Upper lobe of right lung (tissue), 1 donor: ENCODE measurements at regions not wholly inside any gene's neighbourhood (a gene's known extent, or its start where the extent isn't known, plus 50 kb on each side); places are given as distances from the start of the nearest gene placed in this dataset.

Source experiments
- ATAC-seq: fragments of 200-7000 bp; cut with Tn5 transposase; one replicate; pipeline ENCODE4 v1.9.1; 2020; ENCODE audit warnings: mild to moderate bottlenecking, moderate library complexity
- DNase-seq: peaks from one replicate; pipeline ENCODE4 v3.0.0-alpha.2; 2020
- H3K27ac ChIP-seq: fragments of 200-600 bp; one replicate; pipeline ENCODE4 v1.8.0; 2022
- H3K27me3 ChIP-seq: fragments of 200-600 bp; one replicate; pipeline ENCODE4 v1.8.0; 2022; ENCODE audit warnings: mild to moderate bottlenecking
- H3K36me3 ChIP-seq: fragments of 200-600 bp; one replicate; pipeline ENCODE4 v1.8.0; 2022
- H3K4me1 ChIP-seq: fragments of 200-600 bp; one replicate; pipeline ENCODE4 v1.8.0; 2022
- H3K4me3 ChIP-seq: fragments of 200-600 bp; one replicate; pipeline ENCODE4 v1.8.0; 2022; ENCODE audit warnings: mild to moderate bottlenecking
- H3K9me3 ChIP-seq: fragments of 200-600 bp; one replicate; pipeline ENCODE4 v1.8.0; 2022
- CTCF ChIP-seq: fragments of 200-600 bp; IDR thresholded peaks from one replicate; pipeline ENCODE4 v1.8.0; 2022; ENCODE audit warnings: antibody characterized with exemption
- intact Hi-C: fragments of 100-400 bp; cut with DNase I; formaldehyde crosslinking; loops from one replicate; pipeline ENCODE4 v1.11.0; 2022
- donor health status: DM: no; HTN: yes; CAD: no; lungs with severe emphysema.

GRCh38 chr5:58138791-58139190, 321.1 kb downstream of the PLK2 start:
- ATAC-seq (no peak), DNase-seq (no peak)
- intact Hi-C loops: no loop called here
- no peaks in the 10 kb centered on the region for H3K9me3 ChIP-seq
- TF ChIP-seq CTCF: no peak
- H3K36me3 ChIP-seq: no peaks in the 10 kb centered on the region
- no peaks in the 10 kb centered on the region for H3K4me1 ChIP-seq
- H3K27ac ChIP-seq: no peak overlapping the region
- H3K4me3 ChIP-seq: no peak overlapping the region
- no peaks in the 10 kb centered on the region for H3K27me3 ChIP-seq

GRCh38 chr5:58136406-58136805, 323.5 kb downstream of the PLK2 start:
- ATAC-seq (no peak), DNase-seq (no peak)
- H3K27me3 ChIP-seq: no peaks in the 10 kb centered on the region
- H3K4me3 ChIP-seq: no peak overlapping the region
- H3K27ac ChIP-seq: no peak overlapping the region
- no peak for TF ChIP-seq CTCF
- H3K4me1 ChIP-seq: no peaks in the 10 kb centered on the region
- H3K36me3 ChIP-seq: no peaks in the 10 kb centered on the region
- intact Hi-C loops: no loop called here
- H3K9me3 ChIP-seq: no peaks in the 10 kb centered on the region

GRCh38 chr5:58135571-58136335, 324.1 kb downstream of the PLK2 start:
- no peaks in the 10 kb centered on the region for H3K9me3 ChIP-seq
- DNase-seq: no peak
- H3K4me1 ChIP-seq: no peaks in the 10 kb centered on the region
- intact Hi-C loops: no loop called here
- H3K4me3 ChIP-seq: no peak overlapping the region
- H3K27me3 ChIP-seq: no peaks in the 10 kb centered on the region
- H3K27ac ChIP-seq: no peak overlapping the region
- H3K36me3 ChIP-seq: no peaks in the 10 kb centered on the region
- ATAC-seq: no peak
- TF ChIP-seq CTCF: no peak

- Histone ChIP-seq H3K4me3 (no peak overlapping the region), H3K27me3 (no peaks in the 10 kb centered on the region), H3K9me3 (no peaks in the 10 kb centered on the region), H3K4me1 (no peaks in the 10 kb centered on the region), H3K27ac (no peak overlapping the region), H3K36me3 (no peaks in the 10 kb centered on the region)
- no peak for TF ChIP-seq CTCF
- intact Hi-C loops: no loop called here
- ATAC-seq (no peak), DNase-seq (no peak)
Measured at GRCh38 chr5:58133631-58134296, 326.1 kb downstream of the PLK2 start.

- H3K27ac ChIP-seq: no peak overlapping the region
- TF ChIP-seq CTCF: no peak
- no peaks in the 10 kb centered on the region for H3K9me3 ChIP-seq
- no peak overlapping the region for H3K4me3 ChIP-seq
- DNase-seq (no peak), ATAC-seq (no peak)
- H3K4me1 ChIP-seq: peaks cover 3% of the 10 kb centered on the region
- no peaks in the 10 kb centered on the region for H3K36me3 ChIP-seq
- intact Hi-C loops: no loop called here
- no peaks in the 10 kb centered on the region for H3K27me3 ChIP-seq
Measured at GRCh38 chr5:58133216-58133615, 326.7 kb downstream of the PLK2 start.
